A549 (cell line): ENCODE measurements at regions not wholly inside any gene's neighbourhood (a gene's known extent, or its start where the extent isn't known, plus 50 kb on each side); places are given as distances from the start of the nearest gene placed in this dataset.

Source experiments
- ATAC-seq, 2 experiments: fragments of 200-7000 bp in 1 of 2; fragments of >200 bp in 1 of 2; cut with Nextera tagmentation in 1 of 2; cut with Tn5 transposase in 1 of 2; 3 replicates each; pipeline versions ENCODE4 v1.8.0 to v1.9.1; 2018 to 2020; ENCODE audit warnings: mild to moderate bottlenecking in 1 of 2, moderate library complexity in 1 of 2
- CTCF ChIA-PET: fragments of 300-600 bp; sonication (Branson Sonifier 250); formaldehyde crosslinking; extraction: SDS; loops from one replicate; lab custom pipeline; 2021; ENCODE audit warnings: antibody characterized with exemption, inconsistent platforms; lab: Yijun Ruan, JAX
- POLR2A ChIA-PET: fragments of 350-600 bp; formaldehyde crosslinking; extraction: SDS; loops from one replicate; lab custom pipeline; 2021; ENCODE audit warnings: antibody characterized with exemption, inconsistent platforms; lab: Yijun Ruan, JAX
- DNase-seq, 2 experiments: peaks; one replicate each; pipeline versions ENCODE4 v3.0.0 to v3.0.0-alpha.2; 2011 to 2016; ENCODE audit warnings: low read depth in 1 of 2, low spot score in 1 of 2
- FAIRE-seq: peaks from 2 replicates; lab custom pipeline; 2011; peaks lifted over from hg19 to GRCh38; lab: Jason Lieb, UNC
- H3K27ac ChIP-seq, 2 experiments: fragments of >200 bp; sonication (Bioruptor Twin); formaldehyde crosslinking; 3 replicates each; pipeline ENCODE4 v1.5.1; 2016 to 2017
- H3K4me1 ChIP-seq: fragments of >200 bp; sonication (Bioruptor Twin); formaldehyde crosslinking; 3 replicates; pipeline ENCODE4 v1.6.1; 2016
- H3K4me2 ChIP-seq: fragments of >200 bp; sonication (Bioruptor Twin); formaldehyde crosslinking; 3 replicates; pipeline ENCODE4 v1.6.1; 2016
- H3K4me3 ChIP-seq: fragments of >200 bp; sonication (Bioruptor Twin); formaldehyde crosslinking; 3 replicates; pipeline ENCODE4 v1.5.1; 2016
- H3K9me3 ChIP-seq: fragments of >200 bp; sonication (Bioruptor Twin); formaldehyde crosslinking; 3 replicates; pipeline ENCODE4 v1.6.1; 2016
- ATOH8 ChIP-seq: fragments of 250-450 bp; sonication (Bioruptor Pico); IDR thresholded peaks from 2 replicates; pipeline ENCODE4 v1.5.0; 2020; ENCODE audit warnings: low read depth, mild to moderate bottlenecking, moderate library complexity
- BHLHE40 ChIP-seq: IDR thresholded peaks from 2 replicates; pipeline ENCODE4 v1.6.1; 2012; ENCODE audit warnings: low read depth, low read length, inconsistent platforms
- CBX2 ChIP-seq: fragments of 200-600 bp; sonication (generic); IDR thresholded peaks from 2 replicates; pipeline ENCODE4 v1.6.1; 2016; ENCODE audit warnings: low read depth, mild to moderate bottlenecking, borderline replicate concordance
- CEBPB ChIP-seq, 2 experiments: fragments of >200 bp in 1 of 2; sonication (Bioruptor Twin) in 1 of 2; formaldehyde crosslinking in 1 of 2; IDR thresholded peaks; 2 replicates each; pipeline ENCODE4 v1.6.1; 2012 to 2016
- FOXS1 ChIP-seq: fragments of 250-450 bp; sonication (Bioruptor Pico); IDR thresholded peaks from 2 replicates; pipeline ENCODE4 v1.5.0; 2020; ENCODE audit warnings: mild to moderate bottlenecking, moderate library complexity
- GATA3 ChIP-seq: IDR thresholded peaks from 2 replicates; pipeline ENCODE4 v1.6.1; 2012; ENCODE audit warnings: borderline replicate concordance
- HOXA7 ChIP-seq: fragments of 250-450 bp; sonication (Bioruptor Pico); IDR thresholded peaks from 2 replicates; pipeline ENCODE4 v1.5.0; 2020; ENCODE audit warnings: mild to moderate bottlenecking, moderate library complexity
- HOXB13 ChIP-seq: fragments of 250-450 bp; sonication (Bioruptor Pico); IDR thresholded peaks from 2 replicates; pipeline ENCODE4 v1.5.0; 2020; ENCODE audit warnings: low read depth, mild to moderate bottlenecking, moderate library complexity
- JUN ChIP-seq, 2 experiments: fragments of >200 bp; sonication (Bioruptor Twin); formaldehyde crosslinking; IDR thresholded peaks; 2 replicates in 1 of 2; 3 replicates in 1 of 2; pipeline ENCODE4 v1.6.1; 2016 to 2017
- JUNB ChIP-seq: fragments of >200 bp; sonication (Bioruptor Twin); formaldehyde crosslinking; IDR thresholded peaks from 2 replicates; pipeline ENCODE4 v1.6.1; 2016
- MAFK ChIP-seq: fragments of 450-650 bp; IDR thresholded peaks from 2 replicates; pipeline ENCODE4 v1.6.1; 2014; ENCODE audit not compliant: partially characterized antibody
- MAZ ChIP-seq: fragments of 150-350 bp; IDR thresholded peaks from 2 replicates; pipeline ENCODE4 v1.6.1; 2014; ENCODE audit warnings: antibody characterized with exemption, low read depth, low read length, borderline replicate concordance
- RAD21 ChIP-seq, 2 experiments: fragments of >200 bp in 1 of 2; sonication (Bioruptor Twin) in 1 of 2; formaldehyde crosslinking in 1 of 2; IDR thresholded peaks in 1 of 2; conservative IDR thresholded peaks in 1 of 2; 2 replicates in 1 of 2; 3 replicates in 1 of 2; pipeline ENCODE4 v1.6.1; 2012 to 2018; ENCODE audit warnings: inconsistent platforms in 1 of 2
- REST ChIP-seq: fragments of 200-600 bp; sonication (generic); IDR thresholded peaks from 2 replicates; pipeline ENCODE4 v1.6.1; 2016; ENCODE audit warnings: antibody characterized with exemption, mild to moderate bottlenecking, moderate library complexity
- RFX5 ChIP-seq: fragments of 450-650 bp; IDR thresholded peaks from 2 replicates; pipeline ENCODE4 v1.7.1; 2014; ENCODE audit warnings: antibody characterized with exemption, mild to moderate bottlenecking, moderate library complexity
- RNF2 ChIP-seq: fragments of 200-600 bp; sonication (generic); IDR thresholded peaks from 2 replicates; pipeline ENCODE4 v1.6.1; 2016; ENCODE audit warnings: low read depth, mild to moderate bottlenecking, antibody characterized with exemption, moderate library complexity, borderline replicate concordance
- SMC3 ChIP-seq: fragments of >200 bp; sonication (Bioruptor Twin); formaldehyde crosslinking; IDR thresholded peaks from 3 replicates; pipeline ENCODE4 v1.6.1; 2018; ENCODE audit warnings: inconsistent platforms
- ZFP36 ChIP-seq: fragments of 450-650 bp; IDR thresholded peaks from 2 replicates; pipeline ENCODE4 v1.6.1; 2014; ENCODE audit warnings: borderline replicate concordance; ENCODE audit not compliant: partially characterized antibody
- ZNF302 ChIP-seq: fragments of 250-450 bp; sonication (Bioruptor Pico); IDR thresholded peaks from 2 replicates; pipeline ENCODE4 v1.9.0; 2021; ENCODE audit warnings: inconsistent platforms, mild to moderate bottlenecking, moderate library complexity
- WGBS: methylation state at CpG from one replicate; pipeline ENCODE4 v1.1.6; 2017; ENCODE audit errors: missing lambda C conversion rate; 5-methylcytosine and 5-hydroxymethylcytosine counted together

- FAIRE-seq = no peak
- Histone ChIP-seq H3K27ac (no peak overlapping the region), H3K9me3 (peaks cover 15% of the 10 kb centered on the region), H3K4me3 (no peak overlapping the region), H3K4me1 (no peaks in the 10 kb centered on the region), H3K4me2 (no peak overlapping the region)
- TF ChIP-seq MAFK = peak; percentile 95
- no peak for TF ChIP-seq RFX5
- 57% methylated on average over 16 of the region's 17 CpGs for WGBS
- POLR2A ChIA-PET = no interaction called here
- CTCF ChIA-PET = interaction anchor here (0.8 to 1.2 kb wide), 3 partner anchors 10 to 40 kb away, joined by 3 to 5 read pairs (median 4); no protein-coding TSS in a partner anchor
- no peak for ATAC-seq
- DNase-seq = no peak
Measured at GRCh38 chr17:79668344-79669250, 57.7 kb upstream of the RBFOX3 start.

GRCh38 chr17:79667746-79668145 is 56.9 kb upstream of the RBFOX3 start:
- ChIA-PET POLR2A (no interaction called here), CTCF (interaction anchor here (1.2 to 2.0 kb wide), 2 partner anchors 9 to 55 kb away, joined by 4 to 5 read pairs; no protein-coding TSS in a partner anchor)
- Histone ChIP-seq H3K27ac (no peak overlapping the region), H3K9me3 (peaks cover 7% of the 10 kb centered on the region; the same call in 2 of the 3 replicates), H3K4me3 (no peak overlapping the region), H3K4me1 (no peaks in the 10 kb centered on the region), H3K4me2 (no peak overlapping the region)
- FAIRE-seq (no peak), ATAC-seq (peak in 1 of 2 experiments; percentile 19; a peak in 1 of 6 replicates), DNase-seq (no peak)
- TF ChIP-seq ZNF302 (CRISPR knock-in tag) (no peak), HOXA7 (no peak), SMC3 (no peak), CBX2 (no peak)
- WGBS = 69% methylated on average over 8 of the region's 8 CpGs

GRCh38 chr17:79667121-79667715 is 56.4 kb upstream of the RBFOX3 start:
- FAIRE-seq (no peak), ATAC-seq (no peak), DNase-seq (no peak)
- TF ChIP-seq BHLHE40 (no peak), FOXS1 (CRISPR knock-in tag) (no peak), JUN (IDR thresholded peaks at IDR 0.05) (no peak), REST (no peak), RNF2 (no peak), ATOH8 (CRISPR knock-in tag) (no peak), ZNF302 (CRISPR knock-in tag) (no peak), SMC3 (no peak), MAZ (no peak), HOXB13 (CRISPR knock-in tag) (no peak), RAD21 (conservative IDR thresholded peaks at IDR 0.05 in 1 of 2, IDR thresholded peaks at IDR 0.05 in 1 of 2) (no peak), ZFP36 (no peak), GATA3 (no peak), JUNB (no peak), CEBPB (IDR thresholded peaks at IDR 0.05) (no peak)
- Histone ChIP-seq H3K4me1 (no peaks in the 10 kb centered on the region), H3K27ac (no peak overlapping the region), H3K4me2 (no peak overlapping the region), H3K9me3 (peaks cover 4% of the 10 kb centered on the region; the same call in 1 of the 3 replicates), H3K4me3 (no peak overlapping the region)
- ChIA-PET POLR2A (no interaction called here), CTCF (interaction anchor here (1.2 to 2.0 kb wide), 3 partner anchors 8 to 54 kb away, joined by 3 to 5 read pairs (median 4); no protein-coding TSS in a partner anchor)
- 61% methylated on average over 14 of the region's 14 CpGs for WGBS
